ENCODE measurements at regions not wholly inside any gene's neighbourhood (a gene's known extent, or its start where the extent isn't known, plus 50 kb on each side); places are given as distances from the start of the nearest gene placed in this dataset.

- Histone ChIP-seq H2BK120ac (replicated peaks; ENCODE audit: low read depth, low read length) (no peak overlapping the region), H3K27me3 (replicated peaks in 1 of 4; ENCODE audit: control insufficient read depth in 3 of 4, extremely low read depth in 1 of 4, insufficient read depth in 3 of 4, low read length in 3 of 4) (no peaks in the 10 kb centered on the region), H3K18ac (ENCODE audit: extremely low read depth, low read length) (no peak overlapping the region), H2BK15ac (ENCODE audit: low read length) (no peak overlapping the region), H2BK12ac (ENCODE audit: low read depth, low read length) (no peak overlapping the region), H4K8ac (ENCODE audit: extremely low read depth, insufficient read depth, low read length) (no peak overlapping the region), H3K14ac (ENCODE audit: insufficient read length) (no peak overlapping the region), H3K23me2 (ENCODE audit: low read depth, low read length) (no peaks in the 10 kb centered on the region), H2BK5ac (ENCODE audit: low read depth, low read length) (no peak overlapping the region), H3K4me2 (ENCODE audit: insufficient read depth in 1 of 2, low read depth in 2 of 2, low read length in 2 of 2) (no peak overlapping the region), H3K79me2 (ENCODE audit: control insufficient read depth in 1 of 2, insufficient read depth in 2 of 2, low read length in 2 of 2) (no peaks in the 10 kb centered on the region), H4K5ac (ENCODE audit: insufficient read length, low read depth, low read length) (no peak overlapping the region), H3K56ac (replicated peaks; ENCODE audit: insufficient read length, low read depth, low read length) (no peak overlapping the region), H3K9ac (replicated peaks in 1 of 4; ENCODE audit: extremely low read depth in 1 of 4, low read depth in 3 of 4, low read length in 3 of 4) (no peak overlapping the region), H3K9me3 (ENCODE audit: insufficient read depth in 2 of 2, low read depth in 1 of 2, low read length in 1 of 2) (no peaks in the 10 kb centered on the region), H4K20me1 (replicated peaks in 1 of 2; ENCODE audit: control insufficient read depth in 1 of 2, insufficient read depth in 2 of 2, low read length in 2 of 2) (no peaks in the 10 kb centered on the region), H2AK5ac (ENCODE audit: low read depth, low read length) (no peak overlapping the region), H3K36me3 (ENCODE audit: control insufficient read depth in 2 of 4, insufficient read depth in 4 of 4, low read length in 3 of 4) (no peaks in the 10 kb centered on the region), H3K4ac (replicated peaks; ENCODE audit: insufficient read length, low read depth, low read length) (no peak overlapping the region), H3K4me1 (replicated peaks in 1 of 4; ENCODE audit: control insufficient read depth in 3 of 4, insufficient read depth in 4 of 4, low read length in 3 of 4) (no peaks in the 10 kb centered on the region), H2AFZ (ENCODE audit: low read length) (no peak overlapping the region), H3K23ac (ENCODE audit: insufficient read length) (no peak overlapping the region), H3K4me3 (ENCODE audit: extremely low read depth in 1 of 4, insufficient read depth in 2 of 4, low read depth in 3 of 4, low read length in 4 of 4) (no peak overlapping the region), H4K91ac (replicated peaks; ENCODE audit: insufficient read length, low read length) (no peak overlapping the region), H3K79me1 (ENCODE audit: low read depth, low read length) (no peaks in the 10 kb centered on the region), H2BK20ac (ENCODE audit: low read length) (no peak overlapping the region), H3K27ac (ENCODE audit: low read depth, low read length) (no peak overlapping the region)
- POLR2A ChIA-PET (ENCODE audit: partially characterized antibody): no interaction called here
- DNase-seq (ENCODE audit: low read depth in 1 of 2, low spot score in 2 of 2) (no peak), FAIRE-seq (no peak)
- CTCF ChIA-PET (ENCODE audit: partially characterized antibody): no interaction called here
- WGBS, 2 experiments (ENCODE audit: extremely low coverage in 1 of 2, insufficient coverage in 1 of 2, insufficient read length in 1 of 2, insufficient replicate concordance in 2 of 2, low coverage in 1 of 2, low lambda C conversion rate in 2 of 2, missing lambda C conversion rate in 1 of 2): 92% methylated on average over 4 of the region's 4 CpGs; no CpG with 5 or more reads in 1 of the 2 experiments
- TF ChIP-seq CHD2 (IDR thresholded peaks at IDR 0.05; ENCODE audit: low read length) (no peak), RFX5 (IDR thresholded peaks at IDR 0.05; ENCODE audit: borderline replicate concordance, low read depth, low read length) (no peak), SIRT6 (IDR thresholded peaks at IDR 0.05; ENCODE audit: low read length) (no peak), E2F6 (IDR thresholded peaks at IDR 0.05) (no peak), TEAD4 (IDR thresholded peaks at IDR 0.05; ENCODE audit: low read depth, low read length) (no peak), SP2 (IDR thresholded peaks at IDR 0.05; ENCODE audit: low read length) (no peak), TBP (IDR thresholded peaks at IDR 0.05; ENCODE audit: low read depth, low read length) (no peak), BCL11A (IDR thresholded peaks at IDR 0.05; ENCODE audit: low read depth in 2 of 2, low read length in 2 of 2) (no peak), USF2 (IDR thresholded peaks at IDR 0.05; ENCODE audit: low read length) (no peak), EZH2 (IDR thresholded peaks at IDR 0.05; ENCODE audit: low read depth, low read length, severe bottlenecking) (no peak), SRF (IDR thresholded peaks at IDR 0.05; ENCODE audit: low read depth, low read length) (no peak), CTCF (IDR thresholded peaks at IDR 0.05; ENCODE audit: control extremely low read depth in 1 of 3, insufficient read depth in 1 of 3, low read depth in 1 of 3, low read length in 3 of 3) (no peak)
Measured at GRCh38 chr9:29981013-29981412, 2403.4 kb upstream of the ACO1 start.
